ENCODE measurements at regions not wholly inside any gene's neighbourhood (a gene's known extent, or its start where the extent isn't known, plus 50 kb on each side); places are given as distances from the start of the nearest gene placed in this dataset.

- TF ChIP-seq, protein P1, sequence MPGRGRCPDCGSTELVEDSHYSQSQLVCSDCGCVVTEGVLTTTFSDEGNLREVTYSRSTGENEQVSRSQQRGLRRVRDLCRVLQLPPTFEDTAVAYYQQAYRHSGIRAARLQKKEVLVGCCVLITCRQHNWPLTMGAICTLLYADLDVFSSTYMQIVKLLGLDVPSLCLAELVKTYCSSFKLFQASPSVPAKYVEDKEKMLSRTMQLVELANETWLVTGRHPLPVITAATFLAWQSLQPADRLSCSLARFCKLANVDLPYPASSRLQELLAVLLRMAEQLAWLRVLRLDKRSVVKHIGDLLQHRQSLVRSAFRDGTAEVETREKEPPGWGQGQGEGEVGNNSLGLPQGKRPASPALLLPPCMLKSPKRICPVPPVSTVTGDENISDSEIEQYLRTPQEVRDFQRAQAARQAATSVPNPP (IDR thresholded peaks at IDR 0.05; ENCODE audit: borderline replicate concordance, insufficient read depth, insufficient read length): no peak
- TF ChIP-seq, protein P2, sequence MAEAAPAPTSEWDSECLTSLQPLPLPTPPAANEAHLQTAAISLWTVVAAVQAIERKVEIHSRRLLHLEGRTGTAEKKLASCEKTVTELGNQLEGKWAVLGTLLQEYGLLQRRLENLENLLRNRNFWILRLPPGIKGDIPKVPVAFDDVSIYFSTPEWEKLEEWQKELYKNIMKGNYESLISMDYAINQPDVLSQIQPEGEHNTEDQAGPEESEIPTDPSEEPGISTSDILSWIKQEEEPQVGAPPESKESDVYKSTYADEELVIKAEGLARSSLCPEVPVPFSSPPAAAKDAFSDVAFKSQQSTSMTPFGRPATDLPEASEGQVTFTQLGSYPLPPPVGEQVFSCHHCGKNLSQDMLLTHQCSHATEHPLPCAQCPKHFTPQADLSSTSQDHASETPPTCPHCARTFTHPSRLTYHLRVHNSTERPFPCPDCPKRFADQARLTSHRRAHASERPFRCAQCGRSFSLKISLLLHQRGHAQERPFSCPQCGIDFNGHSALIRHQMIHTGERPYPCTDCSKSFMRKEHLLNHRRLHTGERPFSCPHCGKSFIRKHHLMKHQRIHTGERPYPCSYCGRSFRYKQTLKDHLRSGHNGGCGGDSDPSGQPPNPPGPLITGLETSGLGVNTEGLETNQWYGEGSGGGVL (CRISPR knock-in tag; IDR thresholded peaks at IDR 0.05): no peak
- TF ChIP-seq POLR2A (conservative IDR thresholded peaks at IDR 0.05) (no peak), POU5F1 (IDR thresholded peaks at IDR 0.05; ENCODE audit: borderline replicate concordance, low read depth, low read length, partially characterized antibody) (no peak), EHMT2 (IDR thresholded peaks at IDR 0.05) (no peak), ZFP91 (CRISPR knock-in tag; IDR thresholded peaks at IDR 0.05) (no peak)
These were observed 119.4 kb upstream of the PIEZO2 start (continued) for GRCh38 chr18:11268741-11269233.

DNA sequence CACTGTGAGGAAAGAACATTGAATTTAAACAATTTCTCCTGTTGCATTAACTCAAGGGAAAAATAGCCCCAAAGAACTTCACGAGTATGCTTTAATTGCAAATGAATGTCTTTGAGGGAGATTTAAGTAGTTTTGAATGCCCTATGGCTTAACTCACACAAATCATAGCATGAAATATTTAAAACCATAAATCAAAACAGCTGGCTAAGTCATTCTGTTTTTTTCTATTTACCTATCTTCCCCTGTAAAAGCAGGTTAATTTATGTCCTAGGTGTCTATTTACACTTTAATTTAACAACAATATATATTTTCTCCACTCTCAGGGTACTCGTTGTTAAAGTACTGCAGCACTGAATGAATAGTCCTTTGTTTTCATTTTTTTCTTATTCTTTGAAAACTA, 118.8 kb upstream of the PIEZO2 start:
- Histone ChIP-seq H3K9ac (ENCODE audit: insufficient read depth in 1 of 2, low read depth in 2 of 2, low read length in 2 of 2) (no peak overlapping the region), H3K27me3 (ENCODE audit: control insufficient read depth in 2 of 2, insufficient read depth in 2 of 2, low read length in 2 of 2) (no peaks in the 10 kb centered on the region), H3K27ac (ENCODE audit: extremely low read depth, low read depth, low read length) (no peak overlapping the region), H3K9me1 (ENCODE audit: control insufficient read depth, insufficient read depth, low read length) (no peaks in the 10 kb centered on the region), H3K4me1 (replicated peaks in 1 of 2; ENCODE audit: control insufficient read depth in 2 of 2, insufficient read depth in 2 of 2, low read length in 2 of 2) (no peaks in the 10 kb centered on the region), H3K9me3 (replicated peaks; ENCODE audit: control insufficient read depth, insufficient read depth, low read depth, low read length) (no peaks in the 10 kb centered on the region), H3K4me3 (no peak overlapping the region), H4K20me1 (replicated peaks; ENCODE audit: control insufficient read depth, insufficient read depth, low read length) (no peaks in the 10 kb centered on the region), H3K36me3 (ENCODE audit: control insufficient read depth, insufficient read depth, low read length) (no peaks in the 10 kb centered on the region), H3K79me2 (ENCODE audit: control insufficient read depth, insufficient read depth, low read length) (no peaks in the 10 kb centered on the region), H3K4me2 (ENCODE audit: insufficient read depth, low read length) (no peak overlapping the region), H2AFZ (ENCODE audit: low read depth, low read length) (no peak overlapping the region)
- ChIA-PET POLR2A (no interaction called here), CTCF (ENCODE audit: low intra/inter-chr PET ratio) (no interaction called here)
- intact Hi-C loops (cut with micrococcal nuclease) (no loop called here), in situ Hi-C loops (cut with MboI) (no loop called here)
- FAIRE-seq (no peak), DNase-seq (ENCODE audit: extremely low read depth in 1 of 4, low spot score in 3 of 4) (no peak), ATAC-seq (no peak)
- TF ChIP-seq SAFB2 (IDR thresholded peaks at IDR 0.05; ENCODE audit: borderline replicate concordance, low read depth, low read length, severe bottlenecking): no peak
- TF ChIP-seq OTX1 (CRISPR knock-in tag; IDR thresholded peaks at IDR 0.05): no peak
- TF ChIP-seq SETDB1 (IDR thresholded peaks at IDR 0.05; ENCODE audit: low read length): no peak
- no peak for TF ChIP-seq NR2C1 (IDR thresholded peaks at IDR 0.05)
- no peak for TF ChIP-seq NR2C1 (tag; IDR thresholded peaks at IDR 0.05)
- TF ChIP-seq DNMT1 (IDR thresholded peaks at IDR 0.05): no peak
- BruUV-seq (replicated peaks): no TSS peak
- 0% methylated on average over 2 of the region's 2 CpGs for WGBS (ENCODE audit: insufficient coverage, low coverage, missing lambda C conversion rate)

Measured in K562 (cell line).